GM21786 (cell line): ENCODE measurements at regions not wholly inside any gene's neighbourhood (a gene's known extent, or its start where the extent isn't known, plus 50 kb on each side); places are given as distances from the start of the nearest gene placed in this dataset.

Experiments used
- ATAC-seq: cut with Tn5 transposase; IDR thresholded peaks from one replicate; pipeline ENCODE4 v1.9.1; 2021; ENCODE audit not compliant: unreplicated experiment

DNA sequence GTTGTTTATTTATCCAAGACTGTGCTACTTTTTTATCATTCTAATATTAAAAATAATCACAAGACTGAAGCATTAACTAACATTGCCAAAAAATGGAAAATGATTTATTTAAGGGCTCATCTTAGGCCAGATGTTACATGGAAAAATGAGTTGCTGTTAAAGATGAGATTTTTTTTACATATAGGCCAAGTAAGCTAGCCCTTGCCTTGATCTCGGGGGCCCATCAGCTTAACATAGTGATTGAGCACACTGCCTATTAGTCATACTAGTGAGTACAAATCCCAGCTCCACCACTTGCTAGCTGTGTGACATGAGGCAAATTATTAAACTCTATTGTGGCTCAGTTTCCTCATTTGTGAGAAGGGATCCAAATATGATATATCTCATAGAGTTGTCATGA, 275.9 kb upstream of the SNX7 start:
- ATAC-seq: no peak

DNA sequence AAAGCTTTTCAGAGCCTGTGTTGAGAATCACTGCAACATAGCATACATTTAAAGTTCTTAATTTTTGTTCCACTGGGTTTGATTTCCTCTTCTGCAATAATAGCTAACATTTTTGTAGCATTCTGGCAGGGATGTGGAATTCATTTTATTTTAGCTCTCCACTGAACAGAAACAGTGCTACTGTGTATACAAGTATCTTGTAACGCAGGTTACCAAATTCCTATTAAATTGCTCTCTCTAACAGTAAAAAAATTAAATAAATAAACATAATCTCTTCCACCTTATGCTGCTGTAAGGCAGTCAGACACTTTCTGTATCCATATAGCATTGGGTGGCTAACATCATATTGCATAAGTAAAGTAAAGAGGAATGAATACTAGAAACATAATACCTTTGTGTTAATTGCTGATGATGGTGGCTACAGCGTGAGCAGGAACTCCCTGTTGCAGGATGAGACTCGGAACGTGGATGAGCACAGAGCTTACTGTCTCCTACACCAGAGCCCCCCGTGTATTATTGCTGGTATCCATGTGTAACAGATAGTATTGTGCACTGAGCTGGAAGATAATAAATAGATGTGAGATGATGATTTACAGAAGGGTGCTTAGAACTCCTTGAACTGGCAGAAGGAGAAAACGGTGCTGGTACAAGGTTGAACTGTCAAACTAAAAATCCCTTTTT, 276.9 kb upstream of the SNX7 start:
- no peak for ATAC-seq

DNA sequence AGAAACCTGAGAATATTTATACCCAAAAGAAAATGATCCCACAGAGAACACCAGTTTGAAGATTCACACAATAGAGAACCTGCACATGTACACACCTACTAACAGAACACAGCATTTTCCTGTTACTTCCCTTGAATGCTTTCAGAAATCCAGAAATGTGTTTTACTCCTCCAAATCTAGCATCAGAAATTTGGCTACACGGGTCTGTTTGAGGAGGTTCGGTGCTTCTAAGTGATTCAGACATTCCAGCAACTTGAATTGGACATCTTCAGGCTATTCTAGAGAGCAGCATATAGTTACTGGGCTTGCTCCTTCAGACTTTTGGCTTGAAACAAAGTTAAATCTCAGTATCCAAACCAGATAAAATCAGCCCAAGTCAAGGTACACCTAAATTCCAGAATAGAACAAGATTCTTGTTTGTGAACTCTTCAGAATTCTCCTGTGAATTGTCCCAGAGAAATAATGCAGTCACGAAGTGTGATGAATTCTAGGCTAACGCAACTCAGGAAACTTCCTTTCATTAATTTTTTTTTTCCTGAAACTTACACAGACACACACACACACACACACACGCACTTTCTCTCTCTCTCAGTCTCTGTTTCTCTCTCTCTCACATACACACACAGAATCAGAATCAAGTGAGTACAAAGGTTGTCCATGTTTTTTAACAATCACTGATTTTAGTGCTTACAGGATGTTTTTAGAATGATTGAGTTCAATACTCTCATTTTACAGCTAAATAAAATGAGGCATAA, 278.4 kb upstream of the SNX7 start:
- no peak for ATAC-seq

DNA sequence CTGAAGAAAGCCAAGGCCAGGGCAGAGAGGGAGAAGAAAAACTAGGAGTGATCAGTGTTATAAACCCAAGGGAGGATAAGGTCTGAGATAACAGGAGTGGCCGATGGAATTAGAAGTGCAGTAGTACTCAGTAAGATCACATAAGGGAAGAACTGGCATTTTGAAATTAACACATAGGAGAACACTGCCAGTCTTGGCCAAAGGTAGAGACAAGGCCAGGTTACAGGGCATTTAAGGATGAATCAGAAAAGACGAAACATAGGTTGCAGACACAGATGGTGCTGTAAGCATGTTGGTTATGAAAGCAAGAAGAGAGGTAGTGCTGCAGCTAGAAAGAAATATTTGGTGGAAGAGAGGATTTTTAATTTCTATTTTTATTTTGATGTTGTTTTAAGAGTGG, 278.9 kb upstream of the SNX7 start:
- no peak for ATAC-seq

DNA sequence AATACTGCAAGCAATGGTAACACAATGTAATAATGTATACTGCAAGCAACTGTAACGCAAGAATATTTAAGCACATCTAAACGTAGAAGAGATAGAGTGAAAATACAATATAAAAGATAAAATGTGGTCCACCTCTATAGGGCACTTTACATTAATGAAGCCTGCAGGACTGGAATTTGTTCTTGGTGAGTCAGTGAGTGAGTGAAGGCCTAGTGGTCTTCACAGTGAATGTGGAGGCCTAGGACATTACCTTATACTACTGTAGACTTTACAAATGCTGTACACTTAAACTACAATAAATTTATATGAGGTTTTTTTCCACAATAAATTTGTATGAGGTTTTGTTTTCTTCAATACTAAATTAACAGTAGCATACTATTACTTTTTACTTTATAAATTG, 287.4 kb upstream of the SNX7 start:
- ATAC-seq: no peak

DNA sequence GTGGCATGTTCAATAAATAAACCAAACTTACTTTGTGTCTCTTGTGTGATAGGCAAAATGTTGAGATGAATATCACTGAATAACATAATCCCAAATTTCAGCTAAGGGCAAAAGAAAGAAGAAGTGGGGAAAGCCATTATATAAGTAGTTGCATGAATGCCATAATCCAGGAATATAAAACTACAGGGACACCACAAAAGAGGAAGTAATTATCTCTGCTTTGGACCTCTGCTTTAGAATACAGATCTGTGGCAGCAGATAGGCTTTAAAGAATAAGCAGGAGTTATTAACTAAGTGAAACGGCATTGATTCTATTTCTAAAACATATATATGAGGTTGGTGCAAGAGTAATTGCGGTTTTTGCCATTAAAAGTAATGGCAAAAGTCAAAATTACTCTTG, 288.5 kb upstream of the SNX7 start:
- ATAC-seq: no peak

DNA sequence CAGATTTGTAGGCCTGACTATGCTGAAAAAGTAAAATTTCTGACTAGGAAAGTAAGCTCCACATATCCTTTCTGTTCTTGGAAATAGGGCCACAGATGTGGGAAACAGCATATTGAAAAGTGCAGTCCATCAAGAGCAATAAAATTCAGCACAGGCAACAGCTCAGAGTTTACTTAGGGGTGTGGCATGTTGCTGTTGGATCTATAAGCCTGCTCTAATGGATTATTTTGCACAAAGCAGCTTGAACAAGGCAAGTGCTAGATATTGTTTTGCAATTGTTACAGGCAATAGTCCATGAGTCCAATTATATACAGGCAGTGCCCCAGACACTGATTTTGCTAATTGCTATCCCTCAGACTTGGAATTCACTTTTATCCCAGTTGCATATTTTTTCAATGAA, 289.8 kb upstream of the SNX7 start:
- no peak for ATAC-seq

DNA sequence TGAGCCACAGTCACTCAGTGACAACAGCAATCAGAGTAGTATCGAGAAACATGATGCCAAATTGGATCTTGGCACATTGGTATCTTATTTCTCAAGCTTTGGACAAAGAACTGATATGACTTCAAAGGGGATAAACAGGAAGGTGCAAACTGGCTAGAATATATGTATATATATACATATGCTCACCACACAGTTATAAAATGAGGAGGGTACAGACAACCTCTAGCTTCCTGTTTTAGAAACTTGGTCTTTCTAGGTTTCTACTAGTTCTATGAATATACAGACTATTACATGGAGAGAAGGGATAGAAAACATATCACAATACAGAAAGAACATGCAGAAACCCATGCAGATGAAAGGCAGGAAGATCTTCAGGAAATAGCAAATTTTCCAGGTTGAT, 292.1 kb upstream of the SNX7 start:
- no peak for ATAC-seq

DNA sequence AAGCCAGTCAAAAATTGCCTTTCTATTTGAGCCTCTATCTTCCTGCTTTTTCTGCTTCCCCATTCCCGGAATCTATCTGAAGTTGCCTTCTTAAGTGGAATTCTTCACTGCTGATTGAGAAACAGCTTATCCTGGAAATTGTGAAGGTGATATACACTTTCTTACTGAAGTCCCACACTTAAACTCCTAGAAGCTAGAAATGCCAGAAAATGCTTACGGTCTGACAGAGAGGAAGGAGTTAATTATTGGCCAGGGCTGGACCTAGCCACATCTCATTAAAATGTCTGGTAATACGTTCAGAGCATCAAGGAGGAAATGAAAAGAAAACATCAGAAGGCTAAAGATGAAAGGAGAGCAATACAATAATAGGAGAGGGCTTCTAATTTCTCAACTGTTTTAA, 292.5 kb upstream of the SNX7 start:
- no peak for ATAC-seq

DNA sequence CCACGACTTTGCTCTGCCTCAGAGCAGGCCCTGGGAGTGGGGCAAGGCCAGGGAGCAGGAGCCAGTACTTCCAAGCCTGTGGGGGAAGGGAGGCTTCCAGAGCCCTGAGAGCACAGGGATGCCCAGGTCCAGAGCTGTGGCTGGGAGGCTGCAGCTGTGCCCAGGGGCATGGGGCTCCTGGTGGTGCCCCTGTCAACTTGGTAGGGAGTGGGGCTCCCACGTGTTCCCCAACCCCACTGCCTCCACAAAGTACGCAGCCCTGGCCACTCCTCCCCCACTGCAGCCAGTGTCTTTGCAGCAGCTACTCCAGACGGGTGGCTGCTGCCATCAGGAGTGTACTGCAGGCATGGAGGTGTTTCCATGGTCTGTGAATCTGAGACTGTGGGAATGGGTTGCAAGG, 294.1 kb upstream of the SNX7 start:
- no peak for ATAC-seq

DNA sequence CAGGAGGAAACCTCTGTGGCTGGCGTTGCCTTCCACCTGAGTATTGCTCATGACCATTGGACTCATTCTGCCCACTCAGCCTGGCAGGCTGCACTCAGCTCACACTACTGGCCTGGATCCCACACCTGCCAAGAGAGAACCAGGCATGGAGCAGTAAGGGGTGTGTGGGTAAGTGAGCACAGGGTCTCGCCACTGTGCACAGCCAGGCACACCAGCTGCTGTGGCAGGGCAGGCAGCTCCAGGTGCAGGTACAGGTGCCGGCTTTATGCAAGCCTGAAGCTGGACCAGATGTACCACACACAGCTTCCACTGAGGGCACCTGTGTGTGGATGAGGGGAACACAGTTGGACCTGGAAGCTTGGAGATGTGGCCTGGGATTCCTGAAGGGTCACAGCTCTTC, 295.2 kb upstream of the SNX7 start:
- ATAC-seq: no peak

DNA sequence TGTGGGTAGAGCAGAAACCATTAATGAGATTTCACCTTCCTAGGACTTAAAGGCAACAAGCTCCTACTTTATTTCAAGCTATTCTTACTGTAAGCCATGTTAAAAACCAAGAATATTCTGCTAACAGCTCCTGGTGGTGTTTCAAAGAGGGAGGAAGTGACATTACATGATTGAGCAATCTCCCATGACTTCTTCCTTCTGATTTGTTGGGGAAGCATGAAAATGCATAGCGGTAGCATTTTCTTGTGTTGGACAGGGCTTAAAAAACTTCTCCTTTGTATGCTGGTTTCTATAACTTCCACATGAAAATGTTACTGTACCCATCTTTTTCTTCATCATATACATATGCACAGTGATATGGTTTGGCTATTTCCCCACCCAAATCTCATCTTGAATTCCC, 297.0 kb upstream of the SNX7 start:
- no peak for ATAC-seq

DNA sequence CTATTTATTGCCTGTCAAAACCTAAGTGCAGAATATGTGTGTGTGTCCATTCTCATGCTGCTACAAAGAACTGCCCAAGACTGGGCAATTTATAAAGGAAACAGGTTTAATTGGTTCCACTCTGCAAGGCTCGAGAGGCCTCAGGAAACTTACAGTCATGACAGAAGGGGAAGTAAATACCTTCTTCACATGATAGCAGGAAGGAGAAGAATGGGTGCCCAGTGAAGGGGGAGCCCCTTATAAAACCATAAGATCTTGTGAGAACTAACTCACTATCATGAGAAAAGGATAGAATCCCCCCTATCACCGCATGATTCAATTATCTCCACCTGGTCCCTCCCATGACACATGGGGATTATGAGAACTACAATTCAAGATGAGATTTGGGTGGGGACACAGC, 300.7 kb upstream of the SNX7 start:
- no peak for ATAC-seq

DNA sequence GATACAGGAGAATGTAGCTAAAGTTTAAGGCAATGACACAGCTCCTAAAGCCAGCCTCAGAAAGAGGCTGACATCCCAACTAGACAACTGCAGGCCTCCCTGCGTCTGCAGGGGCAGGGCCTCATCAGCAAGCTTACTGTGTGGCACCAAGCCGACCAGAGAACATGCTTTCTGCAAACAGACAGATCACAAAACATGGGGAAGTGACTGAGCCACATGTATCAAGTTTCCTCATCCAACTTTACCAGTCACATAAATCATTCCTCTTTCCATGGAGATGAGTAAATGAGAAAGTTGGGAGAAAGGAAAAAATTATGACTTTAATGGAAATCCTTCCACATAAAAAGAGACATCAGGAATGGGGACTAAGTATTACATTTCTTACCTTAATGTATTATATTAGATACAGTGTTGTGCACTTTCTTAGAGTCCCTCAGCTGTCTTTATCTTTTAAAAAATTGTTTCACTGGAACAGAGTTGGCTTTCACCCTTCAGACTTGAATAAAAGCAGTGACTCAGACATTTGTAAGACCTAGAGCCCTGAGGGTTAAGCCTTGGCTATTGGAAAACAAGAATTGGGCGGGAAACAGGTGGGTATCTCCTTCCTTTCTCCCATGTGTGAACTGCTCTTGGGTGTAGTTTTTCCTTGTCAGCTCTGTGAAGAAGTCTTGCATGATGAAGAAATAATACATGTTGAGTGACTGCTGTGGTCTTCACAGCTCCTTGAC, 305.7 kb upstream of the SNX7 start:
- ATAC-seq: no peak

DNA sequence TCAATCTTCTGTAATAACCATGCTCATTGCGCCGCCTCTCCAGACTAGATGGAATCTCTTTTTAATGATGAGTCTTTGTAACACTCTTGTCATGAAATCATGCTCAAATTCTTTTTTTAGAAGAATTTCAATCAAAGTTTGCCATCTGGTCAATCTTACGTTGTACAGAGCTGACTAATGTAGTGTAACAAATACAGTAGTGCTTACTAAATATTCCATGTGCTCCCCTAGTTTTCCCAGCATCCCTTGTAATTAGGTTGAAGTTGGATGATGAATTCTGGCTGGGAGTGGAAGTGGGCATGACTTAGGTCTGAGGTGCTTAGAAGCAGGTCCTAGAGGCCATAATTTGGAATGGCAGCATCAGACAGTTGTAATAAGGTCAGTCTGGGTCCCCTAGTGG, 309.1 kb upstream of the SNX7 start:
- no peak for ATAC-seq

DNA sequence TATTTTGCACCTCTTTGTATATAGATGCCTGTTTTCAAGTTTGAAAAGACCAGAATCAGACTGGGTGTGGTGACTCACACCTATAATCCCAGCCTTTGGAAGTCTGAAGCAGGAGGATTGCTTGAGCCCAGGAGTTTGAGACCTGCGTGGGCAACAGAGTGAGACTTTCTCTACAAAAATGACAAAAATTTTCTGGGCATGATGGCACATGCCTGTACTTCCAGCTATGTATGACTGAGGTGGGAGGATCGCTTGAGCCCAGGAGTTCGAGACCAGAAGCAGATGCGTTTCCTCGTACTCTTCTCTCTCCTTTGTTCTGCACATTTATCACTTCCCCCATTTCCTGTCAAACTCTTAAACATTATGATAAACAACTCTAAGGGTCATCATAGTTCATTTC, 310.0 kb upstream of the SNX7 start:
- no peak for ATAC-seq

DNA sequence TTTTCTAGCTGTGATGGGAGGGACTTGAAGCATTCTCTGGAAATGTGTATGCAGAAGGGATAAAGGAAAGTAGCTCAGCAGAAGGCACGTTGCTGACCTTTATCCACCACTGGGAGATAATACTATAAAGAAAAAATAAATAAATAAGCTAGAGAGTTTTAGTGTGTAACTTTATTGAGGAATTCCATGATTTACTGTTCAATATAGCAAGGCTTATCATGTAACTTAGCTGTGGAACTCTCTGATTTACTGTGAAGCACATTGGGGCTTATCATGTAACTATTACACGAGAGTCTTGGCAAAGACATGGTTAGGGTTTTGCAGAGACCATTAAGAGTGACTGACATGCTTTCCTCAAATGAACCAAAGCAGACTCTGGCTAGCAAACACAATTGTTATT, 316.1 kb upstream of the SNX7 start:
- ATAC-seq: no peak

DNA sequence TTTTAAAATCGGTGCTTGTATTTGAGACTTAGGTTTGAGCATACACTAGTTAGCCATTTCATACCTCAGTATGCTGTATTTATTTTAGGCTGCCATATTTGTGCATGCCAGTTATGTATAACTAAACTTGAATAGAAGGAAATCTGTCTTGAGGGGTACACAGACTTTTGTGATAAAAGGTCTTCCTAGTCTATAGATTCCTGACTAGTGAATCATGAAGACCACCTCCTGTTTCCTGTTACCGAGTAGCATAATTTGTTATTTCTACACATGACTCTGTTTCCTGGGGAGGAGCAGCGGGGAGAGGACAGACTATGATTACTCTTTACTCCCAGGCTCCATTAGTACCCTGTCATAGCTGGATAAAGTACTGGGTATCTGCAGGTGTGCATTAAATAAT, 316.8 kb upstream of the SNX7 start:
- ATAC-seq: no peak

DNA sequence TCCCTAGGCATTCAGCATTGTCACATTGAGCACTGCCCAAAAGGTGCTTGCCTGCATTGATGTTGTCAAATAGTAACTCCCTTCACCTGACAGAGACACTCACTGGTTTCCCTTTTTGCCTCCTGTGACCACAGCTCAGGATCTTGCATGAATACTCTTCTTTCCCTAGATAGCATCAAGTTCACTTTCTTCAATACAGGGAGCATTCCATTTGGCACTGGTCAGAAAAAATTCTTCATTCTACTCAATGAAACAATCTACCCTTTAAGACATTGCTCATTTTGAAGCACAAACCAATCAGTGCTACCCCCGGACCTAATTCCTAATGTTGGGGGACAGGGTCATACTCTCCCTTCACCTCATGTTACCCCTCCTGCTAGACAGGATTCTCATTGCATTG, 319.0 kb upstream of the SNX7 start:
- ATAC-seq: no peak

DNA sequence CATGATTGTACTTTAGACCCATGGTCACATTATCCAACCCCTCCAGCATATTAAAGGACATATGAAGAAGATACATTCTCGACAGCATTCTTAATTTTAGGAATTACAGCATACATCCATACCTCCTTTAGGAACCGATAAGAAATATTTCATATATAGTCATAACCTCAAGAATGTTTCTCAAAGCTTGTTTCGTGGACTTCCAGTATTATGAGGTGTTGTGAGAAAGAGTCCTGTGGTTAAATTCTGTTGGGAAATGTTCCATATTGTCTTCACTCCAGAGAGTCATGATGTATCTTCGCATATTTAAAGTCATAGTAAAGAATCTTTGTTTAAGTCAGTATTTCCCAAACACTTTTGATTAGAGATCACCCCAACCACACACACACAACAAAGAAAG, 321.0 kb upstream of the SNX7 start:
- ATAC-seq: no peak

DNA sequence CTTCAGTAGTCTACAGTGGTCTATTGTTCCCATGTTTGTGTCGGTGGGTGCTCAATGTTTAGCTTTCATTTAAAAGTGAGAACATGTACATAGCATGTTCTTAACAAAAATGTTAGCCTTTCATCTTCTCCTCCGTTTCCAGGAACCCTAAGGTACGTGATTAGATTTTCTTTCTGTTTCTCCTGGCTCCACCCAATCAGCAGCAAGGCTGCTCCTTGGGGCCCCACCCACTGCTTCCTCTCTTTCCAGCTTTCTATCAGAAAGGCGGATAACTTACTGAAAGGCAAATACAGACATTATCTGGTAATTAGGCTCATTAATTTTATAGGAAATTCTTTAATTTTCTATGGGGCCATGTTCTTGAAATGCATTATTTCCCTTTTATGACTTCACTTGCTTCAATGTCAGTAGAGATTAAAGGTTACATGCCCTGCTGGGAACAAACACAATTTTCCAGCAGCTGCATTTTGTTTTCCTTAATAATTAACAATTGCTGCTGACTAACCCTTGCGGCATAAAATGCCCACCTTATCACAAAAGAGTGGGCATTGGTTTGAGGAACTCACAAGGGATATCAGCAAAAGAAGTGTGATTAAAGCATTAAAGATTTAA, 324.9 kb upstream of the SNX7 start:
- ATAC-seq: no peak

DNA sequence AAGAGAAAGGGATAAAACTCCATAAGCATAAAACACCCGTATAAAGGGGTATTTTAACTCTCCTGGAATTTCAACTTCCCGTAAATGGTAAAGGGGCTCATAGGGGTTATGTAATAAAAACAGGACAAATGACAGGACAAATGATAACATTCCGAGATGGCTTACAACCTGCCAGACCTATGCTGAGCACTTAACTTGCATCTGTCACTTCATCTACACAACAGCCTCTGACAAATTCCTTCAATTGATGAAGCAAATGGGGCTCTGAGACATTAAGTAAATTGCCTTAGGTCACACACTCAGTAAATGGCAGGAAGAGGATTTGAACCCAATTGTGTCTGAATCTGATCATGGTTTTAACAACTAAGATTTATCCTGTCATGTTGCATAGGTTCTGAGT, 327.6 kb upstream of the SNX7 start:
- no peak for ATAC-seq
